Activated CD4-positive, alpha-beta T cell treated with anti-CD3 and anti-CD28 coated beads, Interleukin-2, amount 50 U/mL, for 16 hours (primary cell): ENCODE measurements at regions not wholly inside any gene's neighbourhood (a gene's known extent, or its start where the extent isn't known, plus 50 kb on each side); places are given as distances from the start of the nearest gene placed in this dataset.
"Not testable (repeated sequence)": the region's sequence is repeated elsewhere in the genome, so short reads cannot be mapped to it uniquely, and the experiment has no call there.

Experiments
- DNase-seq: peaks from one replicate; pipeline ENCODE4 v3.0.0-alpha.2; 2020

DNA sequence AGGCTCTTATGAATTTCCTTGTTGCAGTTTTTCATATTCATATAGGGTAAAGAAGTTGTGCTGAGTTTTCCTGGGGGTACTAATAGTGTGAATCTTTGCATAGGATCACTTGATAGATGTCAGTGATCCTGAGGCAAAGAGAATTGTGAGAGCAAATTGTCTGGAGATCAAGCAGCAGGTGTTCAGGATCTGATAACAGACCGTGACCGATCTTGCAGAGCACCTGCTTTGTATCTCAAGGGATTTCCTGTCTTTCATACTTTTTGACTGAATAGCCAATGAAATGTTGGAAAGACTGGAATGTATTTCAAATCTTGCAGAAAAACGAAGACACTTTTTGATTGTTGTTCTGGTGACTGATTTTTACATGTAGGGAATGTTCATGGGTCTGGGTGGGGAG is 914.5 kb downstream of the STIM2 start:
- DNase-seq, result no peak

DNA sequence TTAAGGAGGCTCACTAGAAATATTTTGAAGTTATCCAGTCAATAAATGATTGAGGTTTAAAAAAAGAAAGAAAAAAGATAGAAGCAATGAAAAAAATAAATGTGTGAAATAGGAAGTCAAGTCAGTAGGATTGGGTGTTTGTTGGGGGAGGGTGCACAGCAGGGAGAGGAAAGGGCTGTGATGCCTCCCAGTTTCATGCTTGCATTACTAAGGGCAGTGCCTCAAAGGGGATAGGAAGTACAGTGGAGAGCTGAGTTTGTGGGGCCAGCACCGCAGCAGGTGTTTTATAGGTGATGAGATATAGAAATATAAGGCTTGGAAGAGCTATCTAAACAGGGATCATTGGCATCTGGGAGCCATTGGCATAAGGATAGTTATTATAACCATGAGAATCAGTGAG is 919.2 kb downstream of the STIM2 start:
- no peak for DNase-seq

DNA sequence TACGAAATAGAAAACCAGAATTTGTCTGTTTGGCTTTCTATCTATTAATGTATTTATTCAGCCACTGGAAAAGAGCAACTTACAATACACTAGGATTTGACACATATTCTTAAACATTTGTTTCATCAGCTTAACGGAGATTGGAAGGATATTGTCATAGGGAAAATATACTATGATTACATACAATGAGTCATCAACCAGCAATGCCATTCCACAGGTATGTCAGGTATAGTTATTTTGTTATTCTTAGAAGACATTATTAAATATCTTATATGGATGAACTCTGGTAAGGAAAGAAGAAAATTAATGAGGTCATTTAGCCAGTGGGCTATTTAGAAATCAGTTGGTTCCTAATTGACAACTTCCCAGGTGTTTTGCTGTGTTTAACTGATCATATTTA is 926.6 kb downstream of the STIM2 start:
- no peak for DNase-seq

DNA sequence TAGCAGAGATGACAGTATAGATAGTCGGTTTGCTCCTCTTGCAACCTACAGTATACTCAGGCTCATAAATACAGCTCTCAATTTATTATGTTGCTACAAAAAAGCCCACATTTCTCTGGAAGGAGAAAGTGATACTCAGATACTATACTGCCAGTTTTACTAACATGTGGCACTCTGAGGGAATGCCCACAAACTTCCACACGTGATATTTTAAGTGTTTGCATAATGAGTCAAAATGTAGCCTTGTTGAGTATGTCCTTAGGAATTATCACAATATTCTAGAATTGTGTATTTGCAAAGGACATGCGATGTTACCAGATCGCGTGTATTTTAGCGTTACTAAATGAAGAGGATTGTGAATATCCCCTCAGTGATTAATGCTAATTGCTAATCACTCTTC is 929.1 kb downstream of the STIM2 start:
- DNase-seq, result no peak

DNA sequence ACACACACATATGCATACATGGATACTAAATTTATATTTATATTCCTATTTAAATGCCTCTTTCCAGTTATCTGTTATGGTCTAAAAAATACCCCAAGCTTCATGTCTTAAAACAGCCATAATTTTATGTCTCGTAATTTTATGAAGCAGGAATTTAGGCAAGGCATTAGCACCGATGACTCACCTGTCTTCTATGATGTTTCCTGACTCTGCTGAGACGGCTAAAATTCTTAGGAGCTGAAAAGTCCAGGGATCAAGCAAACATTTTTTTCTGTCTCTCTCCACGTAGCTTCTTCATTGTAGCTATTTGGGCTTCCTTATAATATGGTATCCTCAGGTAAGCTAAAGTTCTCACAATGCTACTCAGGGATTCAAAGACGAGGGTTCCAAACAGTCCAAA is 930.3 kb downstream of the STIM2 start:
- DNase-seq, result no peak

DNA sequence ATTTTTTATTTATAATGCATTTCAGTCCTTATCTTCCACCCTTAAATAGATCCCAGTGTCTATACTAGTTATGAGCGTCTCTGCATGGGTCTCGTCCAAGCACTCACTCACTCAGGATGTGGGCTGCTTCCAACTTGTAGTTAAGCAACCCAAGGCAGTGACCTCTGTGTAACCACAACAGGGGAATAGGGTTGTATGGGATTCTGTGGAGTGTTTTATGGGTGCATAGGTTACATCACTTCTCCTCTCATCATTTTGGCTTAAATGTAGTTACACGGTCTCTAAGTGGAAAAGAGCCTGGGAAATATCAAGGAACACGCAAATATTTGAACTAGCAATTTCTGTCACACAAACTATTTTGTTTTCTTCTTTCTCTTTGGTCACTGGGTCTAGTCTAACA is 931.0 kb downstream of the STIM2 start:
- DNase-seq, result no peak

DNA sequence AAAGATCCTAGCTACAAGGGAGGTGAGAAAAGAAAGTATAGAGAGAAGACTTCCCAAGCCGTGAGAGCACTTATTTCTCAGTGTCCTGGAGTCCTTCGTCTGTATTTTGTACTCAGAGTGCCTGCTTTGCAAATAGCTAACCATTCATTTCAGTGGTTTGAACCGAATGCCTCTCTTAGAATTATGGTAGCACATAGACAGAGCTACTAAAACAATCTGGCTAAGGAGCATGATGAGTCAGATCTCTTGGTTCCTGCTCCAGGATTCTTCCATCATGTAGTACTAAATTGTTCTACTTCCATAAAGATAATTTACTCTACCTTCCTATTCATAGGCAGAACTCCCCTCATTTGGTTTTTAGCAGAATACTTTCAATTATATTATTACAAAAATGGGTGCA is 946.6 kb downstream of the STIM2 start:
- no peak for DNase-seq

DNA sequence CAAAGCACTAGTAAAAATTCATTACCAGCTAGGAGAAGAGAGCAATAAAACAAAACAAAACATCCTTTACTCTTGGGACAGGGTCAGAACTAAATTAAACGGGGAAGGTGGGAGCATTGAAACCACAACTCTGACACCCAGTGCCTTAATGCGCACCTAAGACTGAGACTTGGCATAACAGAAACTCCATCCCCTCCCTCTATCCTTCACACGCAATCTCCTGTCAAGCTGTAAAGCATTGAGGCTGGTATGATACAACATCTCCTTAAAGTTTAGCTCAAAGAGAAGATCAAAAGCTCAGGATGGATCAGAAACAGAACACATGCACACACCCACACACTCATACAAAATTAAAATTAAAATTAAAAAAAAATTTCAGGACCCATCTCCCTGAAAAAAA is 951.3 kb downstream of the STIM2 start:
- no peak for DNase-seq

DNA sequence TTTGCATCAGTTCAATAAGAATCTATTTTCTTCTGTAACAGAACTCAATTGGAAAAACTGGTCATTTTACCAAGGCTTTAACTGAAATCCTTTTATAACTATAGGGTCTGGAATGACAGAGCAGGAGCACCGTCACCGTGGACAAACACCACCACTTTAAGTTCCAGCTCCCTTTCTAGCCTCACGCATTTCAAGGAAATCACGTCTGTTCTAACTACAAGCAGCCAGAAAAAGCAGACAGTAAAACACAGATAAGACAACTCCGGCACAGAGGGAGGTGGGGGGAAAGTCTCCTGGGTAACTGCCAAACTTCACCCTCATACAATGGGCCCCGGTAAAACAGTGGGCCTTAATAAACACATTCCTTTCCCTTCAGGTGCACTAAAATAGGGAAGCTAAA is 952.6 kb downstream of the STIM2 start:
- DNase-seq, result not testable (repeated sequence)

DNA sequence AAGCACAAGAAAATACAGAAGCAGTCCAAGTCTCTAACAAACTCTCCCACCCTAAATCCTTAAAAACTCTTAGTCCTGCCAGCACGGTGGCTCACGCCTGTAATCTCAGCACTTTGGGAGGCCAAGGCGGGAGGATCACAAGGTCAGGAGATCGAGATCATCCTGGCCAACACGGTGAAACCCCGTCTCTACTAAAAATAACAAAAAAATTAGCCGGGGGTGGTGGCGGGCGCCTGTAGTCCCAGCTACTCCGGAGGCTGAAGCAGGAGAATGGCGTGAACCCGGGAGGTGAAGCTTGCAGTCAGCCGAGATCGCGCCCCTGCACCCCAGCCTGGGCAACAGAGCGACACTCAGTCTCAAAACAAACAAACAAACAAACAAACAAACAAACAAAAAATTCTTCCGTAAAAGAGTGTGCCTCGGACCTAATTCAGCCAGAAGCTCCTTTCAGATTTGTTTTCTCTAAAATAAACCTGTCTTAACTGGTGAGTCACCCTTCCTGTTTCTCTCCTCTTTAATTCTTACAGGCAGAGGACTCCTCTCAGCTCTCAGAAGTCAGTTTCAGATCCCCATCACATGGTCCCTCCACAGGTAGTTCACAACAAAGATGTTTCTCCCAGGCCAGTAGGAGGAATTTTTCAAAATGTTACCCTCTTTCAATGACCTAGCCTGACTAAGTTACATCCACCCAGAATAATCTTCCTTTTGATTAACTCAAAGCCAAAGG is 953.2 kb downstream of the STIM2 start:
- DNase-seq, result not testable (repeated sequence)

DNA sequence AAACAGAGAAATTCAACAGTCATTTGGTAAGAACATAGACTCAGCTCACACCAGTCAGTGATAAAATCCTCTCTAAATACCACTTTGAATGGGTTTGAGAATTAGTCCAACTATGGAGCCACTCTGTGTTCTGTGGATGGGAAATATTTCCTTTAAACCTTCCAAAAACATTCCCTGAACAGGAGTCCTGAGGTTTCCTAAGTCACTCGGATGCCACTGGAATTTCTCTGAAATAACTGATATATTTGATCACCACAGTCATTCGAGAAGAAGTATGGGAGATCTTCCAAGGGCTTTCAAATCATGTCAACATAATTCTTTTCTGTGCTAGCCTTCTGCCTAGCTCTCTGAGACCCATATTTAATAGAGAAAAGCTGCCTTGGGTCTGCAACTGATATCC is 958.6 kb downstream of the STIM2 start:
- no peak for DNase-seq

DNA sequence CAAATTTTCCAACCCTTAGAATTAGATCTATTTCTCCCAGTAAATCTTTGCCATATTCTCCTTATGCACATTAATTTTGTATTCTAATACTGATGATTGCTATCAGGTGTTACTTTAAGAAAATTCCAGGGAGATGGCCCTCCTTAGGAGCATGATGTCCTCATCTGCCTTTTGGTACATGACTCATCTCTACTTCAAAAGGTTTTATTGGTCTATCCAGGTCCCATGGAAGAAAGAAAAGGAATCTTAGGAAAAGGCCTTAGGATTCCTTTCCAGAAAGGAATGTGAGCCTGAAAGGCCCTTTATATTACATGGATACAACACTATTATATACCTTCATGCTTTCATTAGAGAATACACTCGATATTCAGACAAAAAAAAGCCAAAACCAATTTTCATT is 968.2 kb downstream of the STIM2 start:
- no peak for DNase-seq

DNA sequence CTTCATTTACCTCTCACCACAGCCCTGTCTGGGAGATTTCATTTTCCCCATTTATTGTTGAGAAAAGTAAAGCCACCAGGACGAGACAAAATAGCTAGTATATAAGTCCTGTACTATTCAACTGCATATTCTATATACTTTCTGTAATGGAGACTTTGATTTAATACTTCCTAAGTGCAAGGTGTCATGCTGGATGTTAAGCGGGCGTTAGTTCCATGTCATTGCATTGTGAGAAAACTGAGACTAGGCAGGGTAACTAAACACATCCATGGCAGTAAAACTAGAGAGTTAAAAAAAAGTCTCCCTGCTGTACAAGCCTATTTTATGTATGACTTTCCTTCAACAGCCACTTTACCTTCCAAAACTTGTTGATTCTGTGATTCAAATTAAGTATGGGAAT is 969.6 kb downstream of the STIM2 start:
- DNase-seq, result no peak

DNA sequence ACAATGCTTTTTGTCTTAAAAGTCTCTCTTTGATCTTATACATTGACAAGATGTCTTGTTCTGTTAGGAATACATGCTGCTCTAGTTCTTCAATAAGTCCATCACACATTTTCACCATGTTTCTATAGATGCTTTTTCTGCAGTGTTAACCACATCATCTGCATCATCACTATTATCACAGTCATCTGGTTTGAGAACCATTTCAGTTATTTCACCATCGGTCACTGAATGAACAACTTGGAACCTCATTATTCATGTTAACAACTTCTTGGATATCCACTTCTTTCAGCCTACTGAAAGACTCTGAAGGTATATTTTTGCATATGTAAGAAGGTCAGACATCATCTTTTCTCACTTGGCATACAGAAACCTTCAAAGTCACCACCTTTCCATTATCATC is 975.2 kb downstream of the STIM2 start:
- no peak for DNase-seq

DNA sequence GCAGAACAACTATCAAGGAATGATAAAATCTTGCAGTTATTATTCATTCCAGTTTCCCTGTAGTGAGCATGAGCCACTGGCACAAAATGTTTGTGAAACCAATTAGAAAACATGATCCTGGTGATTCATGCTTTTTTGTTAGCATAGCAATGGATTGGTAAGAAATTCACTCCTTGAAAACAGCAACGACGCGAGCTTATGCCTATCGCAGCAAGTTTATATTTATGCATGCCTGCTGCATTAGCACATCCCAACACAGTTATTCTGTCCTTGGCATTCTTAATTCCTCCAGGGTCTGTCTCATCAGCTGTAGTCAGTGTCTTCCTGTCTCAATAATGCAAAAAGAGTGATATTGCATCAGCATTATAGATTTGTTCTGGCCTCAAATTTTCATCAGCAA is 975.9 kb downstream of the STIM2 start:
- DNase-seq, result no peak

DNA sequence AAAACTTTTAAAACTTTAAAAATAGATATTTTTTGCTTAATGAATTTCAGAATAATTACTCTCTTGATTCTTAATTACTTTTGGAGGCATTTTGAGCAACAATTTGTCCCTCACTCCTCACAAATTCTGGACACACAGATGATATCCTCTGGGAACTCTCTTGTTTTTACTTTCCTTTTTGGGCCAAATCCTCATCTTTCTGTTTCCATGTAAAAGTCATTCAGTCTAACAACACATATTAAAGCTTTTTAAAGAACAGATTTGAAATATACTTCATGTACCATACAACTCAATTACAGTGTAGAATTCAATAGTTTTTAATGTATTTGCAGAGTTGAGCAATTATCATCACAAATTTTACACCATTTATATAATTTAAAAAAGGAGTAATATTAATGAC is 983.1 kb downstream of the STIM2 start:
- DNase-seq, result no peak

DNA sequence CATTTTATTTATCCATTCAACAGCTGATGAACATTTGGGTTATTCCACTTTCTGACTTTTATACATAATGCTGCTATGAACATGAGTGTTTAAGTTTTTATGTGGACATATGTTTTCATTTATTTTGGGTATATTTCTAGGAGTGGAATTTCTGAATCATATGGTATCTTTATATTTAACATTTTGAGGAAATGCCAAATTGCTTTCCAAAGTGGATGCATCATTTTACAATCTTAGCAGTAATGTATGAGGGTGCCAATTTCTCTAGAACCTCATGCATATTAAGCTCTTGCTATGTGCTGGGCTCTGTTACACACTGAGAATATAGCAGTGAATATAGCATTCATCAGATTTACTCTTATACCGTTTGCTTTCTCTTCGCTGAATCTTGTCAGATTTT is 983.7 kb downstream of the STIM2 start:
- DNase-seq, result no peak

DNA sequence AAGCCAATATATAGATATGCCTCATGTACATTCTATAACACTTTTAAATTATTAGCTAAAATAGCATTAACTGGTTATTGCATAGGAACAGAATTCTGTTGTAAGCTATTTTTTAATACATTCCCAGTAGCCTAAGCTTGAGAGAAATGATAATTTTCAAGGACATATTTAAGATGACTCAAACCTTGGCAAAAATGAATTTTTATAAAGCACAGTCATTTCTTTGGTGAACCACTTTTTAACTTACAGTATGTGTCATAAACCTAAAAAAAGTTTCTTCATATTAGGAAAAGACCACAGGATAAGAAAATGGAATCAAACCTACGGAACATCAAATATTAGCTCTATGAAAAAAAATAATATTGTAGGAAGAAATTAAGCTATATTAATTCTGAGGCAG is 986.3 kb downstream of the STIM2 start:
- DNase-seq, result no peak

DNA sequence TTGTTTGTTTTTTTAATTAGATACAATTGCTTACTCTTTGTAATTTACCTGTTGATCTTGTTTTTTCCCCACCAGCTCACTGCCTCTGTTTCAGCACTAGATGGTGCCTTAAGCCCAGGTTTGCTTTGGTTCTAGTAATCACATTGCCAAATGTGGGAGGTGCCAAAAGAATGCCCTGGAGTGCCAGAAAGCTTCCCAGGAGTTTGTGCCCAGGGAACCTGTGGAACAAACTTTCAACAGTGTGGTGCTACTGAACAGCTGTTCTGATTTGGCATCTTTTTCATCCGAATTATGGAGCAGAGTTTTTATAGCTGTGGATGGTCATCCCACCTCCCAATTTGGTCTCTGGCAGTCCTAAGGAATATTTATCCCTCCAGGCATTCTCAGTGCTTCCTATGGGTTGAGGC is 1000.7 kb downstream of the STIM2 start:
- peak; percentile 0 for DNase-seq

DNA sequence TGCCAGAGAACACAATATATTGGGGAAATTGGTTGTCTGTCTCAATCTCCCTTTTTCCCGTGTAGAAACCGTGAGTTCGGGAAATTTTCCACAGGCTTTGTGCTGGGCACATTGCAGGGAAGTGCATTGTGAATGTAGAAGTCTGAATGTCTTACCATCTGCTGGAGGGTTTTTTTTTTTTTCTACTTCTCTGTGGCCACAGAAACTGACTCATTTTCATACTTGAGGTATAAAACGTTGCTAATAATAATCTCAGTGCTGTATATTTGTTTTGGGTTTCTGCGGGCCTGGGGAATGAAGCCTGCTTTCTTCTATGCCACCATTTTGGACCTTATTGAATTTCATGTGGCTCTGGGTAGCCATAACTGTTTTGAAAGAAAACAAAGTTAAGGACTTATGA is 1001.2 kb downstream of the STIM2 start:
- no peak for DNase-seq

DNA sequence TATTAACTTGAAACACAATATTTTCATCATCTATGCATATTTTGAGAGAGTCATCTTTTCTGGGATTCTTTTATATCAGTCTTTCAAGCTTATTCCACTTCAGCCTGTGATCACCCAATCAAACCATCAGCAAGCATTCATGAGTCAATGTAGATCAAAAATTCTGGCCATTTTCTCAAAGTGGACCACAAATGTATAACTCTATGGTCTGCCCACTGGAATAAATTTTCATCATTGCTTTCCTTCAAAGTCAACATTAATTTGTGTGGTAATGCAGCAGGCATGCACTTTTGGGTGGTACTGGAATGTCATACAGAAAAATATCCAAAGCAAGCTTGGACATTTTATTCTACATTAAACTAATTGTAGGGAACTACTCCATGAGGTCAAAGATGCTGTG is 1013.0 kb downstream of the STIM2 start:
- DNase-seq, result no peak

DNA sequence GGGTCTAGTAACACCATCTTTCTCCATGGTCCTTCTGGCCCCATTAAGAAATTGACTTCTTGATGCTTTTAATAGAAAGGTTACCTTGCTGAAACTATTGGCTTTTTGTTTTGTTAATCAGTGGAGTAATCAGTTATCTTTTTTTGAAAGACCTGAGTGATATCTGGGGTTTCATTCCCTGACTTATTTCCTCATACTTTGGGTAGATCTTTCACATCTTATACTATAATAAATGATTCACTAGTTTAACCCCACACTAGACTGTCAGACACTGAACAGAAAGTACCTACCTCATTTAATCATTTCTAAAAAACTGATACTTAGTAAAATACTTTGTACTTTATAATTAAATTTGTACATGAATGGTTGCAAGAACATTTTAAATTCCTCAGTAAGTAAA is 1021.1 kb downstream of the STIM2 start:
- DNase-seq, result no peak

DNA sequence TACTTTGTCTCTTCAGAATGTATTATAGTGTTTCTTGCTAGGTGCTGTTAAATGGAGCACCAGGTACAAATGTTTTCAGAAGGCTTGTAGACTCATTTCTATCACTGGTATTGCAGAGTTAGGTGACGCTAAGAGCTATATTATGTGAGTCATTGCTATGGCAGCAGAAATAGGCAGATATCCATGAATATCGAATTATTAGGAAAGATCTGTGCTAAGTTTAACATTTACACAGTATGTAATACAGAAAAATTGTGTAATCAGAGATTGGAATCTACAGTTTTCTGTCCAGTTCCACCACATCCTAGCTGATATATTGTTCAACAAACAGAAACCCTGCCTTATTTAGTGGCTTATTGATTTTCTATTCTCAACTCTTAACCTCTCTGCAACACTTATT is 1025.5 kb downstream of the STIM2 start:
- no peak for DNase-seq

DNA sequence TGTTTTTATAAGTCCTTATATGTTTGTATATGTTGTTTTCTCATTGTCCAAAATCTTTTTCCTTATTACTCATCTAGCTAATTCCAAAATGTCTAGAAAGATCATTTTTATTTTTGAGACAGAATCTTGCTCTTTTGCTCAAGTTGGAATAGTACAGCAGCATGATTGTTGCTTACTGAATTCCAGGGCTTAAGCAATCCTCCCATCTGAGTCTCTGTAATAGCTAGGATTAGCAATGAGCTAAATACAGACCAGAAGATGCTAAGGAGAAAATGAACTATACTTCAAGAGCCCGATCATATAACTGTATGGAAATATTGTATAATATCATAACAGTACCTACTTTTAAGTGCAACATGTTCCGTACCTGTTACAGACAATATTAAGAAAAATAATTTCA is 1027.0 kb downstream of the STIM2 start:
- no peak for DNase-seq

DNA sequence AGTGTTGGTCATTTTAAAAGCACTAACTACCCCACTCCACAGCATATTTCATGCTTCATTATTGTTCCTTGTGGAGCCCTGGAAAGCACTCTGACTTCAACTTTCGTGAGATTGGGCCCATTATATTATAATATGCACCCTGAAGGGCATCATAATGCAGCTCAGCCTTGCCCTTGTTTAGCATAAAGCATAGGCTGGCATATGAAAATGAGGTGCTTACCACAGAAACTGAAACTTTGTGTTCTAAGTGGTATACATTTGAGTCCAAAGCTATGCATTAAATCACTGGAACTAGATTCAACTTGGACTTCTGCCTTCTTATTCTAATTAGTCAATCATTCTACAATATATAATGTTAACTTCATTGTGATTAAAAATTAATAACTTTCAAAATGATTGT is 1027.9 kb downstream of the STIM2 start:
- no peak for DNase-seq

DNA sequence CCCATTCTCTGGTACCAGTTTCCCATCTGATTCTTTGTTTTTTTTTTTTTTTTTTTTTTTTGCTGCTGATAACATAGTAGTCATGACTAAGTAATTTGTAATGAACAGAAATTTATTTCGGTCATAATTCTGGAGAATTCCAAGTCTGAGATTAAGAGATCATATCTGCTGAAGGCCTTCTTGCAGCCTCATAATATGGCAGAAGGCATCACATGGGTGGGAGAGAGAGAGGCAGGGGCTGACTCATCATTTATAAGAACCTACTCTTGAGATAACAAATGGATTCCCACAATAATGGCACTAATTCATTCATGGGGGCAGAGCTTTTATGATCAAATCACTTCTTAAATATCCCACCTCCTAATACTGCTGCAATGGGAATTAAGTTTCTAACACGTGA is 1034.3 kb downstream of the STIM2 start:
- no peak for DNase-seq
